Osteoblast (primary cell): ENCODE measurements at regions not wholly inside any gene's neighbourhood (a gene's known extent, or its start where the extent isn't known, plus 50 kb on each side); places are given as distances from the start of the nearest gene placed in this dataset.

Source experiments
- DNase-seq: peaks from one replicate; pipeline ENCODE4 v3.0.0; 2011; ENCODE audit warnings: low spot score, mixed read lengths; ENCODE audit not compliant: insufficient read length; ENCODE audit errors: missing footprints
- H2AFZ ChIP-seq: 2 replicates; pipeline ENCODE4 v1.6.0; 2011; ENCODE audit warnings: mild to moderate bottlenecking, low read length
- H3K27ac ChIP-seq: 2 replicates; pipeline ENCODE4 v1.5.1; 2011; ENCODE audit warnings: mild to moderate bottlenecking, low read depth, low read length, moderate library complexity
- H3K27me3 ChIP-seq: 2 replicates; pipeline ENCODE4 v1.6.0; 2012; ENCODE audit warnings: mild to moderate bottlenecking, control low read depth, inconsistent platforms, low read length, moderate library complexity; ENCODE audit not compliant: insufficient read depth
- H3K36me3 ChIP-seq: 2 replicates; pipeline ENCODE4 v1.5.1; 2011; ENCODE audit warnings: mild to moderate bottlenecking, low read length, control low read depth, moderate library complexity; ENCODE audit not compliant: insufficient read depth
- H3K4me1 ChIP-seq: 2 replicates; pipeline ENCODE4 v1.5.1; 2011; ENCODE audit warnings: mild to moderate bottlenecking, low read length, control low read depth, moderate library complexity; ENCODE audit not compliant: insufficient read depth
- H3K4me2 ChIP-seq: 2 replicates; pipeline ENCODE4 v1.6.0; 2011; ENCODE audit warnings: mild to moderate bottlenecking, low read length; ENCODE audit not compliant: insufficient read depth
- H3K4me3 ChIP-seq: fragments of 200-600 bp; sonication (generic); 3 replicates; pipeline ENCODE4 v1.5.1; 2012; ENCODE audit warnings: mild to moderate bottlenecking, low read length, inconsistent platforms; ENCODE audit not compliant: insufficient read depth
- H3K79me2 ChIP-seq: 2 replicates; pipeline ENCODE4 v1.6.0; 2012; ENCODE audit warnings: mild to moderate bottlenecking, low read length, control low read depth, inconsistent platforms; ENCODE audit not compliant: insufficient read depth
- H3K9me3 ChIP-seq: 2 replicates; pipeline ENCODE4 v1.5.1; 2011; ENCODE audit warnings: low read depth, low read length, control low read depth
- H4K20me1 ChIP-seq: 2 replicates; pipeline ENCODE4 v1.6.0; 2012; ENCODE audit warnings: mild to moderate bottlenecking, low read length, control low read depth; ENCODE audit not compliant: insufficient read depth
- CTCF ChIP-seq: IDR thresholded peaks from 2 replicates; pipeline ENCODE4 v1.5.1; 2011; ENCODE audit warnings: mild to moderate bottlenecking, low read depth, low read length, moderate library complexity; ENCODE audit errors: extremely low read depth

DNA sequence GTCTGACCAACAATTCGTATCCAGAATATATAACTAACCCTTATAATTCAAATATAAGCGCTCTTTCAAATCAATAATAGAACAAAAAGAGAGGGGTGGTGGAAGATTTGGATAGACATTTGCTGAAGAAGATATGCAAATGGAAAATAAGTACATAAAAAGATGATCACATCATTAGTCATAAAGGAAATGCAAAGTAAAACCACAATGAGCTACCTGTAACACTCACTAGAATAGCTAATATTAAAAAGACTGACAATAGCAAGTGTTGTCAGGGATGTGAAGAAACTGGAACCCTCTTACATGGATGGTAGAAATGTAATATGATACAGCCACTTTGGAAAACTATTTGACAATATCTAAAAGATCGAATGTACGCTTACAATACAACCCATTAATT, 84.9 kb upstream of the MRPS9 start:
- no peak for TF ChIP-seq CTCF
- no peaks in the 10 kb centered on the region for H4K20me1 ChIP-seq
- peaks cover 4% of the 10 kb centered on the region for H3K27me3 ChIP-seq
- no peak overlapping the region for H3K27ac ChIP-seq
- H3K36me3 ChIP-seq: no peaks in the 10 kb centered on the region
- H3K9me3 ChIP-seq: no peaks in the 10 kb centered on the region
- DNase-seq: no peak
- no peaks in the 10 kb centered on the region for H3K79me2 ChIP-seq
- no peaks in the 10 kb centered on the region for H3K4me1 ChIP-seq
- no peak overlapping the region for H3K4me3 ChIP-seq
- H2AFZ ChIP-seq: no peak overlapping the region
- no peak overlapping the region for H3K4me2 ChIP-seq

DNA sequence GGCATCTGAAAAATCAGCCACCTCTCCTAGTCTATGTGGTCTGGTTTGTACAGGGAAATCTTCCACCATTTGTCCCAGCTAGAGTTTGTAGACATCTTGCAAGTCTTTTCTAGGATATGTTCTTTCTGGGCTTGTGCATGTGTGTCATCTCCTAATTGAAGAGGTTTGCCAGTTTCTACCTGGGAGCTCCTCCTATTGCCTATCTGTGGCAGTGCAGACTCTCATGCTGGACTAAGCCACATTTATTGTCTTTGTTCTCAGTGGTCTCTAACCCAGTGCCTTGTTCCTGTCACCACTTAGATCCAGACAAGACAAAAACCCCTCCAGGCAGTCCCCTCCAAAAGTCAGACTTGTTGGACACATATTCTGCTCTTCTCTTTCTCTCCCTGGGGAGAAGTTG, 72.0 kb upstream of the MRPS9 start:
- Histone ChIP-seq H3K4me1 (no peaks in the 10 kb centered on the region), H3K4me2 (no peak overlapping the region), H4K20me1 (no peaks in the 10 kb centered on the region), H3K27ac (no peak overlapping the region), H3K36me3 (no peaks in the 10 kb centered on the region), H3K4me3 (no peak overlapping the region), H3K27me3 (no peaks in the 10 kb centered on the region), H3K9me3 (no peaks in the 10 kb centered on the region), H2AFZ (no peak overlapping the region), H3K79me2 (no peaks in the 10 kb centered on the region)
- no peak for TF ChIP-seq CTCF
- no peak for DNase-seq

GRCh38 chr2:104969564-104969963, 68.3 kb upstream of the MRPS9 start:
- Histone ChIP-seq H3K4me3 (no peak overlapping the region), H3K36me3 (no peaks in the 10 kb centered on the region), H3K79me2 (no peaks in the 10 kb centered on the region), H3K4me2 (no peak overlapping the region), H2AFZ (no peak overlapping the region), H3K27ac (no peak overlapping the region), H3K27me3 (no peaks in the 10 kb centered on the region), H3K4me1 (no peaks in the 10 kb centered on the region), H4K20me1 (no peaks in the 10 kb centered on the region), H3K9me3 (no peaks in the 10 kb centered on the region)
- no peak for DNase-seq
- no peak for TF ChIP-seq CTCF

DNA sequence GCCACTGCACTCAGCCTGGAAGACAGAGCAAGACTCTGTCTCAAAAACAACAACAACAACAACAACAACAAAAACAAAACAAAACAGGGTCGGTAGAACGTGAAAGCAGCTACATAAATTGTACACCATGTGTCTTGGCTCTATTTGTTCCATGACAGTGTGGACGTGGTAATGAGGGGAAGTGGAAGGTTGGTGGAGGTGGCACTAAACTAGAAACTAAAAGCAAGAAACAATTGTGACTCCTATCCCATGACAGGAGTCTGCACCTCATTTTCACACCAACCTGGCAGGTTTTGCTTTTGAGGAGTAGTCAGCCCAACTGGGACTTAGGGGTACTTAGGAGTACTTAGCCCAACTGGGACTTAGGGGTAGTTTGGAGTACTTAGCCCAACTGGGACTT, 62.5 kb upstream of the MRPS9 start:
- DNase-seq: no peak
- Histone ChIP-seq H3K4me1 (no peaks in the 10 kb centered on the region), H3K4me2 (no peak overlapping the region), H3K27ac (no peak overlapping the region), H3K9me3 (no peaks in the 10 kb centered on the region), H3K79me2 (no peaks in the 10 kb centered on the region), H3K36me3 (no peaks in the 10 kb centered on the region), H2AFZ (no peak overlapping the region), H4K20me1 (no peaks in the 10 kb centered on the region), H3K4me3 (no peak overlapping the region), H3K27me3 (no peaks in the 10 kb centered on the region)
- TF ChIP-seq CTCF: no peak
